Osteoblast (primary cell): ENCODE measurements at regions not wholly inside any gene's neighbourhood (a gene's known extent, or its start where the extent isn't known, plus 50 kb on each side); places are given as distances from the start of the nearest gene placed in this dataset.

Experiments
- DNase-seq: peaks from one replicate; pipeline ENCODE4 v3.0.0; 2011; ENCODE audit warnings: low spot score, mixed read lengths; ENCODE audit not compliant: insufficient read length; ENCODE audit errors: missing footprints
- H2AFZ ChIP-seq: 2 replicates; pipeline ENCODE4 v1.6.0; 2011; ENCODE audit warnings: mild to moderate bottlenecking, low read length
- H3K27ac ChIP-seq: 2 replicates; pipeline ENCODE4 v1.5.1; 2011; ENCODE audit warnings: mild to moderate bottlenecking, low read depth, low read length, moderate library complexity
- H3K27me3 ChIP-seq: 2 replicates; pipeline ENCODE4 v1.6.0; 2012; ENCODE audit warnings: mild to moderate bottlenecking, control low read depth, inconsistent platforms, low read length, moderate library complexity; ENCODE audit not compliant: insufficient read depth
- H3K36me3 ChIP-seq: 2 replicates; pipeline ENCODE4 v1.5.1; 2011; ENCODE audit warnings: mild to moderate bottlenecking, low read length, control low read depth, moderate library complexity; ENCODE audit not compliant: insufficient read depth
- H3K4me1 ChIP-seq: 2 replicates; pipeline ENCODE4 v1.5.1; 2011; ENCODE audit warnings: mild to moderate bottlenecking, low read length, control low read depth, moderate library complexity; ENCODE audit not compliant: insufficient read depth
- H3K4me2 ChIP-seq: 2 replicates; pipeline ENCODE4 v1.6.0; 2011; ENCODE audit warnings: mild to moderate bottlenecking, low read length; ENCODE audit not compliant: insufficient read depth
- H3K4me3 ChIP-seq: fragments of 200-600 bp; sonication (generic); 3 replicates; pipeline ENCODE4 v1.5.1; 2012; ENCODE audit warnings: mild to moderate bottlenecking, low read length, inconsistent platforms; ENCODE audit not compliant: insufficient read depth
- H3K79me2 ChIP-seq: 2 replicates; pipeline ENCODE4 v1.6.0; 2012; ENCODE audit warnings: mild to moderate bottlenecking, low read length, control low read depth, inconsistent platforms; ENCODE audit not compliant: insufficient read depth
- H3K9me3 ChIP-seq: 2 replicates; pipeline ENCODE4 v1.5.1; 2011; ENCODE audit warnings: low read depth, low read length, control low read depth
- H4K20me1 ChIP-seq: 2 replicates; pipeline ENCODE4 v1.6.0; 2012; ENCODE audit warnings: mild to moderate bottlenecking, low read length, control low read depth; ENCODE audit not compliant: insufficient read depth
- CTCF ChIP-seq: IDR thresholded peaks from 2 replicates; pipeline ENCODE4 v1.5.1; 2011; ENCODE audit warnings: mild to moderate bottlenecking, low read depth, low read length, moderate library complexity; ENCODE audit errors: extremely low read depth

- H3K4me1 ChIP-seq = no peaks in the 10 kb centered on the region
- no peak for TF ChIP-seq CTCF
- H3K4me2 ChIP-seq = no peak overlapping the region
- H3K27ac ChIP-seq = no peak overlapping the region
- no peaks in the 10 kb centered on the region for H3K36me3 ChIP-seq
- no peaks in the 10 kb centered on the region for H3K27me3 ChIP-seq
- DNase-seq = no peak
- no peak overlapping the region for H2AFZ ChIP-seq
- H3K79me2 ChIP-seq = no peaks in the 10 kb centered on the region
- no peaks in the 10 kb centered on the region for H4K20me1 ChIP-seq
- H3K9me3 ChIP-seq = peaks cover 8% of the 10 kb centered on the region
- H3K4me3 ChIP-seq = no peak overlapping the region
Observed at GRCh38 chr15:38154255-38154654, 98.4 kb upstream of the SPRED1 start.

- Histone ChIP-seq H3K4me1 (no peaks in the 10 kb centered on the region), H3K4me3 (no peak overlapping the region), H3K9me3 (peaks cover 8% of the 10 kb centered on the region), H3K27me3 (no peaks in the 10 kb centered on the region), H3K27ac (no peak overlapping the region), H3K4me2 (no peak overlapping the region), H4K20me1 (no peaks in the 10 kb centered on the region), H3K79me2 (no peaks in the 10 kb centered on the region), H2AFZ (no peak overlapping the region), H3K36me3 (no peaks in the 10 kb centered on the region)
- TF ChIP-seq CTCF = no peak
- no peak for DNase-seq
Observed at GRCh38 chr15:38154837-38155236, 97.8 kb upstream of the SPRED1 start.

- no peak overlapping the region for H2AFZ ChIP-seq
- H3K4me3 ChIP-seq = no peak overlapping the region
- no peaks in the 10 kb centered on the region for H3K36me3 ChIP-seq
- H3K27me3 ChIP-seq = no peaks in the 10 kb centered on the region
- no peak overlapping the region for H3K4me2 ChIP-seq
- H3K27ac ChIP-seq = no peak overlapping the region
- no peaks in the 10 kb centered on the region for H3K9me3 ChIP-seq
- no peak for TF ChIP-seq CTCF
- H3K79me2 ChIP-seq = no peaks in the 10 kb centered on the region
- H4K20me1 ChIP-seq = no peaks in the 10 kb centered on the region
- no peak for DNase-seq
- no peaks in the 10 kb centered on the region for H3K4me1 ChIP-seq
Observed at GRCh38 chr15:38163658-38164057, 89.0 kb upstream of the SPRED1 start.

- H3K79me2 ChIP-seq = no peaks in the 10 kb centered on the region
- H3K27ac ChIP-seq = no peak overlapping the region
- H2AFZ ChIP-seq = no peak overlapping the region
- H3K36me3 ChIP-seq = no peaks in the 10 kb centered on the region
- H3K4me1 ChIP-seq = no peaks in the 10 kb centered on the region
- H3K4me2 ChIP-seq = no peak overlapping the region
- H3K4me3 ChIP-seq = no peak overlapping the region
- DNase-seq = peak; percentile 26
- H4K20me1 ChIP-seq = no peaks in the 10 kb centered on the region
- TF ChIP-seq CTCF = no peak
- no peaks in the 10 kb centered on the region for H3K27me3 ChIP-seq
- no peaks in the 10 kb centered on the region for H3K9me3 ChIP-seq
Observed at GRCh38 chr15:38164061-38164460, 88.6 kb upstream of the SPRED1 start.
